ENCODE measurements at regions not wholly inside any gene's neighbourhood (a gene's known extent, or its start where the extent isn't known, plus 50 kb on each side); places are given as distances from the start of the nearest gene placed in this dataset.
"Not testable (repeated sequence)": the region's sequence is repeated elsewhere in the genome, so short reads cannot be mapped to it uniquely, and the experiment has no call there.

- not testable (repeated sequence) for TF ChIP-seq POLR2A, POLR2AphosphoS5 (IDR thresholded peaks at IDR 0.05)
These were observed 107.5 kb downstream of the FAM72B start for GRCh38 chr1:121076674-121077073.
